OCI-LY1 (cell line): ENCODE measurements at regions not wholly inside any gene's neighbourhood (a gene's known extent, or its start where the extent isn't known, plus 50 kb on each side); places are given as distances from the start of the nearest gene placed in this dataset.

Experiments used
- EZH2 ChIP-seq: fragments of 200-600 bp; sonication (generic), shearing (Covaris generic); IDR thresholded peaks from 2 replicates; pipeline ENCODE4 v1.8.0; 2017; ENCODE audit warnings: borderline replicate concordance, mixed run types, mild to moderate bottlenecking, antibody characterized with exemption, low read length, moderate library complexity, mixed read lengths
- TF ChIP-seq, protein P1 (sequence below): fragments of 200-600 bp; sonication (generic), shearing (Covaris generic); IDR thresholded peaks from 2 replicates; pipeline ENCODE4 v1.5.1; 2017; ENCODE audit warnings: mild to moderate bottlenecking, antibody characterized with exemption, low read length, moderate library complexity, mixed read lengths

- TF ChIP-seq, protein P1, sequence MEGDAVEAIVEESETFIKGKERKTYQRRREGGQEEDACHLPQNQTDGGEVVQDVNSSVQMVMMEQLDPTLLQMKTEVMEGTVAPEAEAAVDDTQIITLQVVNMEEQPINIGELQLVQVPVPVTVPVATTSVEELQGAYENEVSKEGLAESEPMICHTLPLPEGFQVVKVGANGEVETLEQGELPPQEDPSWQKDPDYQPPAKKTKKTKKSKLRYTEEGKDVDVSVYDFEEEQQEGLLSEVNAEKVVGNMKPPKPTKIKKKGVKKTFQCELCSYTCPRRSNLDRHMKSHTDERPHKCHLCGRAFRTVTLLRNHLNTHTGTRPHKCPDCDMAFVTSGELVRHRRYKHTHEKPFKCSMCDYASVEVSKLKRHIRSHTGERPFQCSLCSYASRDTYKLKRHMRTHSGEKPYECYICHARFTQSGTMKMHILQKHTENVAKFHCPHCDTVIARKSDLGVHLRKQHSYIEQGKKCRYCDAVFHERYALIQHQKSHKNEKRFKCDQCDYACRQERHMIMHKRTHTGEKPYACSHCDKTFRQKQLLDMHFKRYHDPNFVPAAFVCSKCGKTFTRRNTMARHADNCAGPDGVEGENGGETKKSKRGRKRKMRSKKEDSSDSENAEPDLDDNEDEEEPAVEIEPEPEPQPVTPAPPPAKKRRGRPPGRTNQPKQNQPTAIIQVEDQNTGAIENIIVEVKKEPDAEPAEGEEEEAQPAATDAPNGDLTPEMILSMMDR: no peak
- no peak for TF ChIP-seq EZH2
Measured at GRCh38 chr6:120383681-120384080, 950.6 kb downstream of the TBC1D32 start.
